GM18868 (cell line): ENCODE measurements at regions not wholly inside any gene's neighbourhood (a gene's known extent, or its start where the extent isn't known, plus 50 kb on each side); places are given as distances from the start of the nearest gene placed in this dataset.
"Not testable (repeated sequence)": the region's sequence is repeated elsewhere in the genome, so short reads cannot be mapped to it uniquely, and the experiment has no call there.

Source experiments
- ATAC-seq: cut with Tn5 transposase; IDR thresholded peaks from one replicate; pipeline ENCODE4 v1.9.1; 2021; ENCODE audit warnings: mild to moderate bottlenecking, moderate library complexity; ENCODE audit not compliant: unreplicated experiment

DNA sequence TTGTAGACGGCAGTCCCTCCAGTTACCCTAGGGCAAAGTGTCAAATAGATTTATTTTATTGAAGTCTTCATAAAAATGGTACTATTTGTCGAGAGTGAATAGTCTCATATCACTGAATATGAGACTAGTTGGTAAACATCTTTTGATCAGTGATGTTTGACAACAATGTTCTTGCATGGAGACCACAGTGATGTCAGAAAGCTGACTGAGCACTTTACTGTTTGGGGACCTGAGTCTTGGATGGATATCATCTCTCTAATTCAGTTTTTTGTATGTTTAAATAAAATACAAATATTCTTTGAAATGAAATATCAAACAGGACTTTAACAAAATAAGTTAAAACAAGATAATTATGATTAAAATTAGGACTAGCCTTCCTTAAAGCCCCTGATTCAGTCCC, 1315.4 kb upstream of the NRXN1 start:
- ATAC-seq = no peak

DNA sequence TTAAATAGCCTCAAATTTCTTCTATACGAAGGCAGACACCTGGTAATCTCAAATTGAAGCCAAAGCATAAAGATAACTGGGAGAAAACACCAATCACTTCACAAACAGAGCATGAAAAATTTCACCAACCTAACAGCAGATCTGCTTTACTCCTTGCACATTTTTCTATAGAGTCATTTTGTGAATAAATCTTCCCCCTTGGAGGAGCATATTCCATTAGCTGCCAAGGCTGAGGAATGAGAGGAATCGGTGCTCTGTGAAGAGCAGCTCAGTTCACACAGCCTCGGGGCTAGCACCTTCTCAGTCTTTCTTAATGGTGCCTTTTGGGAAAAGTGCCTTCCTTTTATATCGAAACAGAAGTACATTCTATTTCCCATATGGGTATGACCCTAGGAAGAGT, 1313.7 kb upstream of the NRXN1 start:
- no peak for ATAC-seq

DNA sequence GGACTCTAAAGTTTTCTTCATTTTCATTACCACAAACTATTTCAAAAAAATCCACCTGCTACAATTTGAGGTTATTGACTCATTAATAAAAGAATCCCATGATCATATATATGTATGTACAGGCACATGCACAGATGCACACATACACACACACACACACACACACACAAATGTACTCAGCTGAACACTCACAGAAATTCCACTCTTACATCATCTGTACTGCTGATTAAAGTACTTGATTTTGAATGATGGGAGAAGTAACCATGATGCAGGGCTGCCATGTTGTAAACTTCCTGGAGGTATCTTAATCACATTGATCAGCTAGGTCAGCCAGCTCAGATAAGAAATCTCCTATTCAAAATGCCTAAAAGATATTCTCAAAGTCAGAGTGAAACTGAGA, 1313.2 kb upstream of the NRXN1 start:
- ATAC-seq = no peak

DNA sequence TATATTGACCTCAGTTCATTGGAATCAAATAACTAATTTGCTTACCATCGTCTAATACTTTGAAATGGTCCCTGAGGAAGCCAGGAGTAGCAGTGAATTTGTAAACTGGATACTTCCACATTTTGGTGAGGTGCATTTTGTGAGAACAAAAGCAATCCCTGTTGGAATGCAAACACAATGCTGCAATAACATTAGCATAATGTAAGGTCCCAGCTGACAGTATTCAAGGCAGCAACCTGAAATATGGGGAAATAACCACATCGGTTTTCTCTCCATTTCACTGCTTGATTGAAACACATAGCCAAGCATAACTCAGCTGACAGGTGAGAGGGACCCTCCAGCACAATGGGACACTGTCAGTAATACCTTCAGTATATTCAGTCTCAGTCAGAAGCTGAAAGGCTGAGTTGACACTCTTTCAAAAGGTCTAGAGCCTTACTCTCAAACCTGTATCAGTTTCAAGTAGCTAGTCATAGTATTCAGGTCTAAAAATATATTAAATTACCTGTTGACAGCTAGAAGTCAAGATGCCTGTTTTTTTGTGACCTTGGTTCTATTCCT, 1311.9 kb upstream of the NRXN1 start:
- ATAC-seq = no peak

DNA sequence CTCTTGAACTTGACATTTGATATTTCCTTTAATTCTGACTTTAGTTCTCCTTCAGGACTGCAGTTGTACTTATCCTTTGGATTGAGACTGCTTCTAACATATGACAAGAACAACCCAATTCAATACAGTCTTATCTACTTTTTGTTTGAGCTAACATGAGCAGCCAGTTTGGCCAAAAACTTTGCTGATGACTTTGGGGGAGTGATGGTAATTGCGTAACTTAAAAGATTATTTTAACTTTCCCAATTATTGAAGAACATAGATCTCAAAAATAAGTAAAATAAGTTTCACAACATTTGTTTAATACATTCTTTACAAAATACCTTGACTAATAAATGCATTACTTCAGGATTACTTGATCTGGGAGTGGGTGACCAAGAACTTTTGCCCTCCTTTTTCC, 1311.1 kb upstream of the NRXN1 start:
- ATAC-seq = no peak

DNA sequence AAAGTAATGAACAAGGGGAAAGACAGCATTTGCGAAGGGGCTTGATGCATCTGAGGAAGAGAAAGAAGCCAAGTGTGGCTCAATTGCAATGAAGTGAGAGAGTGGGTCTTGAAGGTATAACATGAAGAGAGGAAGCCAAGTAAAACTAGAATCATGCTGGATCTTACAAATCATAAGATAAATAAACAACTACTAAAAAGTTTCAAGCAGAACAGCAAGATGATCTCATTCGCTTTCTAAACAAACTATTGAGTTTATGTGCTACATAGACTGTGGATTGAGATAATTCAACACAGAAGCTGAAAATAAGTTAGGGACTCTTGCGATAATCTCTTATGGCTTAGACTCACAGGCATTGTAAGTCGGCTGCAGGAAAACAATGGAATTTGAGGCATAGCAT, 1310.5 kb upstream of the NRXN1 start:
- no peak for ATAC-seq

DNA sequence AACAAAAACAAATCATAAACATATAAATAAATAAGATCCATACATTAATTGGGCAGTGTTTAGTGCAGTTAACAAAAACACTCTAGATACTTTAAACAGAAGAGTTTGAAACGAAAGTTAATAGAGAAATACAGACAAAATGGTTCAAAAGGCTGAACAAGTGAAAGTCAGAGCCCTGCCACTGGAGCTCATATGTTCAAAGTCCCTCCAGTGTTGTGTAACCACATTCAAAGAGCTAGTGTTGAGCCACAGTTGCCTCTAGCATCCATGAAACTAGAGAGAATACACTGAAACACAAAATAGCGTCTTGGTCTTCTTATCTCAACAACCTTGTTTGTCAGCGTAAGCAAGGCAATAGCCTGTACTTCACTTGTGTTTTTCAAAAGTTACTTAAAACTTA, 1309.8 kb upstream of the NRXN1 start:
- ATAC-seq = no peak

DNA sequence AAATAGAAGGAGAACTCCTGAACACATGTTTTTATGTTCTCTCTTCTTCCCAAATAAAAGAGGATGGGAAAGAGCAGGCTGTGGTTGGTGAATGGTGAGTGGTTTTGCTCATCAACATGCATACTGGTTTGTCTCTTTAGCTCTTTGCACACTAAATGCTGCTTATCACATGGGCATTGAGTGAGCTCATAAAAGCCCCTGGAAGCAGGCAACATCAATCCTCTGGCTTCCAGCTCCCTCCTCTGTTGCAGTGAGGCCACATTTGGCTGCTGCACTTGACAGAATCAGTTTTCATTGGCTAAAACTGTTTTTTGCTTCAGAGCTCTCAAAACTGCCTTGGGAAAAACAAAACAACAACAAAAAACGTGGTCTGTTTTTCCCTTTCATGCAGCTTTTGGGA, 1308.2 kb upstream of the NRXN1 start:
- no peak for ATAC-seq

DNA sequence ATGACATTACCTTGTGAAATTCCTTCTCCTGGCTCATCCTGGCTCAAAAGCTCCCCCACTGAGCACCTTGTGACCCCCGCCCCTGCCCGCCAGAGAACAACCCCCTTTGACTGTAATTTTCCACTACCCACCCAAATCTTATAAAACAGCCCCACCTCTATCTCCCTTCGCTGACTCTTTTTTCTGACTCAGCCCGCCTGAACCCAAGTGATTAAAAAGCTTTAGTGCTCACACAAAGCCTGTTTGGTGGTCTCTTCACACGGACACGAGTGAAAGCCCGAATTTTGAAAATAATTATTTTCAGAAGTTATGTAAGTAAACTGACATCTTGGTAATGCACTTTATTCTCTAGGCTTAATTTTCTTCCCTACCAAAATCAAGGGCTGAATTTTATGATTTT, 1305.9 kb upstream of the NRXN1 start:
- ATAC-seq = not testable (repeated sequence)

DNA sequence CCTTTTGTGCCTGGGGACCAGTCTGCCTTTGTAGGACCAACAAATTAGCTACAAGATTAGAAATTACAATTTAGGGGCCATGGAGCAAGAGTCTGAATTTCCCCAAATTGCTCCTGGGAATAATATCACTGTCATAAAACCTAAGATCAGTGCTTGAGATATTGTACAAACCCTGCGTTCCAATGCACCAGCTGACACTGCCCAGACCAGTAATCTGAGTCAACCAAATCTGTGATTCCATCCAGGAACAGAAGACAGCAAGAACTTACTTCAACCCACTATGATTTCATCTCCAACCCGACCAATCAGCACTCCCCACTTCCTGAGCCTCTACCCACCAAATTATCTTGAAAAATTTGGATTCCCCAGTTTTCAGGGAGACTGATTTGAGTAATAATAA, 1305.0 kb upstream of the NRXN1 start:
- no peak for ATAC-seq

DNA sequence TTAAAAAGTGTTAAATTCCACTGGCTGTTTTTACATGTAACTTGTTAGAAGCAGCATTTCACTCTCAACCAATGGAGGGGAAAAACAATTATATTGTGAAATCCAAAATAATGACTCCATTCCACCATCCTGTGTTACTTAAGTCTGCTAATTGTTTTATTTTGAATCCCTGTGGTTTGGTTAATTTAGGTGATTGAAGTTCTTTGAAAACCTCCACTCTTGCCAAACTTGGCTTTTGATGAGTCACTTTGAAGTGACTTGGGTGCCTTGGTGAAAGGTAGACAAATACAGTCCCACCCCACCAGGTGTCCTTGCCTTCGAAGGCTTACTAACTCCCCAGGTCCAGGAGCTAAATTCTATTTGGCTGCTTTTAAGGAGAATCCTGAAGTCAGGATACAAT, 1303.8 kb upstream of the NRXN1 start:
- no peak for ATAC-seq

DNA sequence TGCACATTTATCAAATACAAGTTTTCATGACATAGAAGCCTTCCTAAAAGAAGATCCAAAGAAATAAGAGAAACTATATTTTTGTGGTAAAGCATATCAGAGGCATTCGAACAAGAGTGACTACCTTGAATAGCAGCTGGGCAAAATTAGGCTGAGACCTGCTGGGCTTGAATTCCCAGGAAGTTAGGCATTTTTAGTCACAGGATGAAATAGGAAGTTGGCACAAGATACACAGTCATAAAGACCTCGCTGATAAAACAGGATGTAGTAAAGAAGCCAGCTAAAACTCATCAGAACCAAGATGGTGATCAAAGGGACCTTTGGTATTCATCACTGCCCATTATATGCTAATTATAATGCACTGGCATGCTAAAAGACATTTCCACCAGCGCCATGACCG, 1302.3 kb upstream of the NRXN1 start:
- ATAC-seq = no peak

DNA sequence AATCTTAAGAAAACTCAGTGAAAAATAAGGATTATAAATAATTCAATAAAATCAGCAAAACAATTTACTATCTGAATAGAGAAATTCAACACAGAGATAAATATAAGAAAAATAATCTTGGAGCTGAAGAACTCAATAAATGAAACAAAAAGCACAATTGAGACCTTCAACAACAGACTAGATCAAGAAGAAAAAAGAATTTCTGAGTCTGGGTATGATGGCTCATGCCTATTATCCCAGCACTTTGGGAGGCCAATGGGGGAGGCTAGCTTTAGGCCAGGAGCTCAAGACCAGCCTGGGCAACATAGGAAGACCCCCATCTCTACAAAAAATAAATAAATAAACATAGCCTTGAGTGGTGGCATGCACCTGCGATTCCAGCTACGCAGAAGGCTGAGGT, 1295.7 kb upstream of the NRXN1 start:
- ATAC-seq = no peak

DNA sequence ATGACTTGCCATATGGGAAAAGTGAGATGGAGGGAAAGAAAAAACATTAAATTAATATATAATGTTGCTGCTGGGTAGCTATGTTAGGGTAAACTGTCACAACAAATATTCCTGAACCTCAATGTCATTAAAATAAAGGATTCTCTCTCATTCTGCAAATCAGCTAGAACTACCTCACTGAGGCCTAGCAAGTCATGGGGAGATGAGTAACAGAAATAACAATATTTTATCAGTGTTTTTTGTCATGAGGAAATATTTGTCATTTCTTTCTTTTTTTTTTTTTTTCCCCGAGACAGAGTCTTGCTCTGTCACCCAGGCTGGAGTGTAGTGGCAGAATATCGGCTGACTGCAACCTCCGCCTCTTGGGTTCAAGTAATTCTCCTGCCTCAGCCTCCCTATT, 1282.3 kb upstream of the NRXN1 start:
- no peak for ATAC-seq

DNA sequence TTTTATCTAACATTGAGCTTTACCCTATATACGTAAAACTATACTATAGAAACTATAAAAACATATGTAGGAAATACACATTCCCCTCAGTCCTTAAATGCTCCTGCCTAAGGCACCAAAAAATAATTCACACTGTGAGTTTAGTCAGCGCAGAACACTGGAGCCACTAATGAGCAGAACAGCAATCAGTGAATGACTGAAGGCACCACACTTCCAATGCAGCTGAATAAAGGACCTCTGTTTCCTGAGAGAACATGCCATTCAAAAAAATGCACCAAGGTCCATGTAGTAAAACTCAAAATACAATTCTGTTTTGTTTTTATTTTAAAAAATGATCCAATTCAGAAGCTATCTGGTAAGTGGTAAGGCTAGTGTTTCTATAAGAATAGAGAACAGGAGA, 1280.6 kb upstream of the NRXN1 start:
- ATAC-seq = no peak

DNA sequence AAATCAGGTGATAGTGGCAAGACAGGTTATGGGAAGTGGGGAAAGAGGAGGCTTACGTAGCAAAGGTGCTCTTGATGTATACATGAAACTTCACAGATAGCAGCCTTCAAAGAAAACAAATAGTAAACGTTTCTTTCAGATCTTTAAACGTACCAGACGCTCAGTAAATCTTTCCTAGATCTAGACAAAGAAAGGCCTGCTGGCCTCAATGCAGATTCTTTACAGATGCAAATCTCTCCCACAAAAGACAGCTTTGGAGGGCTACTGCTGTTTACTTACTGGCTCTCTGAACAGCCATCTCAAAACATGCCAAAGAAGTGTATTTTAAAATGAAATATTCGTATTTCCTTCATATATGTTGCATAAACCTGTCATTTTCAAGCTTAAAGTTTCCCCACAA, 1279.9 kb upstream of the NRXN1 start:
- no peak for ATAC-seq

DNA sequence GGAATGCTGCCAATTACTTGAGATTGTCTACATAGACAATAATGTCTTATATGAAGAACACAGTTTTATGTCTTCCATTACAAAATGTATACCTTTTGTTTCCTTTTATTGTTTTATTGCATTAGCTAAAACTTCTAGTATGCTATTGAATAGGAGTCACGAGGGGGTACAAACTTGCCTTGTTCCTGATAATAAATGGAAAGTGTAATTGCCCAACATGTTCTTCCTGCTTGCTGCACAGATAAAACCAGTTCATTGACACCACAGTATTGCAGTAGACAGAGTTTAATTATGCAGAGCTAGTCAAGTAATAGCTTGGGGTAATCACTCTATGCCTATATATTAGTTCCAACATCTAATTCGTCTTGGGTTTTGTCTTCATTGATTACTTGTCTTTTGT, 1276.2 kb upstream of the NRXN1 start:
- ATAC-seq = no peak

DNA sequence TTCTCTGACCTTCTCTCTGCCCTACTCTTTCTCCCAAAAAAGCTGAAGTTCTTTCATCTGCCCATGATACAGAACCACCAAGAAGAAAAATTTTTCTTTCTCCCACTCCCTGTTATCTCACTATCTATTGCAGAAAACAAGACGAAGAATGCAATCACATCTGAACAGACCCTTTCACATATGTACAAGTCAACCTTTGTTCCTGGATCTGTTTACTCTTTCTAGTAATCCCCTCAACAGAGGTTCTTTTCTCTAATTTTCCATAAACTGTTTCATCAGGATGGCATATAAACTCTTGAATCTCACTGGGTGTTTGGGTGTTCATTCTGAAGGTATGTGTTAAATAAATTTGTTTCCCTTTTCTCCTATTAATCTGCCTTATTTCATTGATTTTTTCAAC, 1262.7 kb upstream of the NRXN1 start:
- no peak for ATAC-seq

DNA sequence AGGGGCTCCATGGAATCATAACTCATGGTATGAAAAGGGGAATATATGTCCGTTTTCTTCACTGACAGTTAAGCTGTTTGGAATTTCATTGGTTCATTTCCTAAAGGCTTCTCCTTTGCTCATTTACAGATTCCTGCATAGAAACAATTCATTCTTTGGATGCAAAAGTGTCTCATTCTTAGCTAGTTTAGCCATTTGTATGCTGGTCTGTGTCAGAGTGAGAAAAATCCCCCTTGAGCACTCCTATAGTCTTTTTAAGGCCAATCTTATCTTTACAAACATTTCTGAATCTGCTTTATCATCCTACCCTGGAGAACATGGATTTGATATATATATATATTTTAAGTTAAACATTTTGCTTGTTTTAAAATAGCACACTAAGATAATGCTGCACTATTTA, 1260.9 kb upstream of the NRXN1 start:
- ATAC-seq = no peak

DNA sequence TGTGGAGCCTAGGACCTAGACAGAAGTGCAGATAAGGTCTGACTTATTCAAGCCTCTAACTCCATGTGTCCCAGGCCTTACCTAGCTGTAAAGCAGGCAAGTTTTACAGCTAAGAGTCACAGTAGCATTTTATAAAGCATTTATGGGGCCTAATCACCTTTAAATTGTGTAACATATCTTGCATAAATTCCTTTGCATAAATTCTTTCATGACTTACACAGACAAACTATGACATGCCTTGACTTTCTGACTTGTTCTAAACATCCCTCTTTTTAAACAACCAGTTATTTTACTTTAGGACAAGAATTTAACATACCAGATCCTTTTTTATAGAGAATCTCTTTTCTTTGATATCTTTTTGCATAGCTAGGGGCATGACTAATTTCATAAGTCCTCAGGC, 1257.8 kb upstream of the NRXN1 start:
- no peak for ATAC-seq

DNA sequence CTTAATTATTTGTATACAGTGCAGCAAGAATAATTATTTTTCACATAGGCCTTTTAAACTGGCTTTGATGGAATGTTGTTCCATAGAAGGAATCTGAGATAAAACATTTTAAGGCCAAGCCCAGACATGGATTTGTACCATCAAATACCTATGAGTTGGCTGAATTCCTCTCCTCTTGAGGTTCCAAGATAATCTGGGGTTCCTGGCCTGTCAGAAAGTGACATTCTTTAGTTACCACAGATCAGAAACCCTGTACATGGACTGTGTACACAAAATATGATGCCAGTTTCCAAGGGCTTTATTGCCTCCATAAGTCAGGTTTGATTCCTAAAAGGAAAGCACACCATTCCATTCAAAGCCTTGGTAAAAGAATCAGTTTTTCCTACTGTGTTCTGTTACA, 1256.7 kb upstream of the NRXN1 start:
- ATAC-seq = no peak

DNA sequence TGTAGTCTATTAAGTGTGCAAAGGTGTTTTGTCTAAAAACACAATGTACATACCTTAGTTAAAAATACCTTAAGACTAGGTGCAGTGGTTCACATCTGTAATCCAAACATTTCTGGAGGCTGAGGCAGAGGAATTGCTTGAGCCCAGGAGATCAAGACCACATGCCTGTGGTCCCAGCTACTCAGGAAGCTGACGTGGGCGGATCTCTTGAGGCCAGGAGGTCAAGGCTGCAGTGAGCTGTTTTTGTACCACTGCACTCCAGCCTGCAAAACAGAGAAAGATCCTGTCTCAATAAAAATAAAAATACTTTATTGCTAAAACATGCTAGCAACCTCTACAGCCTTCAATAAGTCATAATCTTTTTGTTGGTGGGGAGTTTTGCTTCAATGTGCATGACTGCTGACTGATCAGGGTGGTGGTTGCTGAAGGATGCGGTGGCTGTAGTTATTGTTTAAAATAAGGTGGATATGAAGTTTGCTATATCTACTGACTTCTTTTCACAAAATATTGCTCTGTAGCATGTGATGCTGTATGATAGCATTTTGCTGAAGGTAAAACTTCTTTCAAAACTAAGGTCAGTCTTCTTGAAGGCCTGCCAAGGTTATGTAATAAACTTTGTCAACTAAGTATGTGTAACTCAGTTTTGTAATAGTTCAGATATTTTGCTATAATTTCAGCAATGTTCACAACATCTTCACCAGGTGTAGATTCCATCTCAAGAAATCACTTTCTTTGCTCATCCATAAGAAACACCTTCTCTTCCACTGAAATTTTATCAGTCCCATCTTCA, 1238.0 kb upstream of the NRXN1 start:
- no peak for ATAC-seq

DNA sequence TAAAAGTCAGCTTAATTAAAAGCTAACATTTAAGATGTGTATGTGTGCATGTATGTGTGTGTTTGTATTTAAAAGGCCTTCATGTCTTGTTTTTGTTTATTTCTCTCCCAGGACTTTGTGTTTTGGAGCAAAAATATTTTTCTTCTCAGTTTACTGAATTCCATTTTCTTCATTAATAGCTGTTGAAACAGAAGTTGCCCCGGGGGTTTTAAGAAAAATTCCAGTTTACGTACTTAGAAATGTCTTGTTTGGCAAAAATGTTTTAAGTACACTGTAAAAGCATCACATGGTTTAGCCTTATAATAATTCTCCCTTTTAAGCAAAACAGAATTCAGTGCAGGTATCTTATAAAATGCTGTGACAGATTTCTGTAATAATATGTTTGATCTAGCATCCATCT, 1233.0 kb upstream of the NRXN1 start:
- no peak for ATAC-seq
